NOMO-1 (cell line): ENCODE measurements at regions not wholly inside any gene's neighbourhood (a gene's known extent, or its start where the extent isn't known, plus 50 kb on each side); places are given as distances from the start of the nearest gene placed in this dataset.
"Not testable (repeated sequence)": the region's sequence is repeated elsewhere in the genome, so short reads cannot be mapped to it uniquely, and the experiment has no call there.

Source experiments
- DNase-seq, 2 experiments: peaks; one replicate each; lab custom pipeline; 2025; ENCODE audit not compliant: unreplicated experiment in 2 of 2; lab: John Stamatoyannopoulos, UW

- no peak for DNase-seq
These were observed 1342.9 kb downstream of the SI start for GRCh38 chr3:163735394-163735793.

- DNase-seq = no peak
These were observed 1347.6 kb downstream of the SI start for GRCh38 chr3:163730684-163731083.

- DNase-seq = no peak
These were observed 1352.2 kb downstream of the SI start for GRCh38 chr3:163726125-163726524.

GRCh38 chr3:163722405-163722804, 1355.9 kb downstream of the SI start:
- no peak for DNase-seq

GRCh38 chr3:163721596-163721995, 1356.7 kb downstream of the SI start:
- DNase-seq = no peak

GRCh38 chr3:163717377-163717776, 1360.9 kb downstream of the SI start:
- DNase-seq = no peak

GRCh38 chr3:163708428-163708827, 1369.9 kb downstream of the SI start:
- no peak for DNase-seq

GRCh38 chr3:163707659-163708058, 1370.6 kb downstream of the SI start:
- DNase-seq = no peak

GRCh38 chr3:163698221-163698620, 1380.1 kb downstream of the SI start:
- not testable (repeated sequence) for DNase-seq

- DNase-seq = no peak
These were observed 1385.8 kb downstream of the SI start for GRCh38 chr3:163692494-163692893.

- no peak for DNase-seq
These were observed 1393.6 kb downstream of the SI start for GRCh38 chr3:163684651-163685050.

GRCh38 chr3:163672954-163673353, 1405.3 kb downstream of the SI start:
- DNase-seq = no peak

GRCh38 chr3:163671201-163671600, 1407.1 kb downstream of the SI start:
- DNase-seq = no peak

GRCh38 chr3:163664466-163664865, 1413.8 kb downstream of the SI start:
- DNase-seq = no peak

GRCh38 chr3:163657088-163657487, 1421.2 kb downstream of the SI start:
- no peak for DNase-seq

GRCh38 chr3:163655021-163655420, 1423.3 kb downstream of the SI start:
- no peak for DNase-seq

- DNase-seq = no peak
These were observed 1434.1 kb downstream of the SI start for GRCh38 chr3:163644172-163644571.

GRCh38 chr3:163632722-163633121, 1445.6 kb downstream of the SI start:
- no peak for DNase-seq

GRCh38 chr3:163626753-163627152, 1451.5 kb downstream of the SI start:
- no peak for DNase-seq

- no peak for DNase-seq
These were observed 1455.9 kb downstream of the SI start for GRCh38 chr3:163622384-163622783.

- DNase-seq = no peak
These were observed 1463.4 kb downstream of the SI start for GRCh38 chr3:163614886-163615285.

- DNase-seq = no peak
These were observed 1472.4 kb downstream of the SI start for GRCh38 chr3:163605915-163606314.

- DNase-seq = no peak
These were observed 1476.9 kb downstream of the SI start for GRCh38 chr3:163601426-163601825.

- no peak for DNase-seq
These were observed 1491.0 kb downstream of the SI start for GRCh38 chr3:163587342-163587741.
